ENCODE measurements at regions not wholly inside any gene's neighbourhood (a gene's known extent, or its start where the extent isn't known, plus 50 kb on each side); places are given as distances from the start of the nearest gene placed in this dataset.

GRCh38 chr6:170160031-170160627, 130.7 kb downstream of the DLL1 start:
- TF ChIP-seq, protein P1, sequence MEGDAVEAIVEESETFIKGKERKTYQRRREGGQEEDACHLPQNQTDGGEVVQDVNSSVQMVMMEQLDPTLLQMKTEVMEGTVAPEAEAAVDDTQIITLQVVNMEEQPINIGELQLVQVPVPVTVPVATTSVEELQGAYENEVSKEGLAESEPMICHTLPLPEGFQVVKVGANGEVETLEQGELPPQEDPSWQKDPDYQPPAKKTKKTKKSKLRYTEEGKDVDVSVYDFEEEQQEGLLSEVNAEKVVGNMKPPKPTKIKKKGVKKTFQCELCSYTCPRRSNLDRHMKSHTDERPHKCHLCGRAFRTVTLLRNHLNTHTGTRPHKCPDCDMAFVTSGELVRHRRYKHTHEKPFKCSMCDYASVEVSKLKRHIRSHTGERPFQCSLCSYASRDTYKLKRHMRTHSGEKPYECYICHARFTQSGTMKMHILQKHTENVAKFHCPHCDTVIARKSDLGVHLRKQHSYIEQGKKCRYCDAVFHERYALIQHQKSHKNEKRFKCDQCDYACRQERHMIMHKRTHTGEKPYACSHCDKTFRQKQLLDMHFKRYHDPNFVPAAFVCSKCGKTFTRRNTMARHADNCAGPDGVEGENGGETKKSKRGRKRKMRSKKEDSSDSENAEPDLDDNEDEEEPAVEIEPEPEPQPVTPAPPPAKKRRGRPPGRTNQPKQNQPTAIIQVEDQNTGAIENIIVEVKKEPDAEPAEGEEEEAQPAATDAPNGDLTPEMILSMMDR (IDR thresholded peaks at IDR 0.05; ENCODE audit: insufficient read depth, low read depth, low read length, missing control alignments): no peak
- no peak for DNase-seq (ENCODE audit: low read depth)
- no peak overlapping the region for H3K4me3 ChIP-seq (ENCODE audit: low read length)

GRCh38 chr6:170159022-170159965, 131.6 kb downstream of the DLL1 start:
- no peak overlapping the region for H3K4me3 ChIP-seq (ENCODE audit: low read length)
- TF ChIP-seq, protein P1 (IDR thresholded peaks at IDR 0.05; ENCODE audit: insufficient read depth, low read depth, low read length, missing control alignments): no peak
- no peak for DNase-seq (ENCODE audit: low read depth)

DNA sequence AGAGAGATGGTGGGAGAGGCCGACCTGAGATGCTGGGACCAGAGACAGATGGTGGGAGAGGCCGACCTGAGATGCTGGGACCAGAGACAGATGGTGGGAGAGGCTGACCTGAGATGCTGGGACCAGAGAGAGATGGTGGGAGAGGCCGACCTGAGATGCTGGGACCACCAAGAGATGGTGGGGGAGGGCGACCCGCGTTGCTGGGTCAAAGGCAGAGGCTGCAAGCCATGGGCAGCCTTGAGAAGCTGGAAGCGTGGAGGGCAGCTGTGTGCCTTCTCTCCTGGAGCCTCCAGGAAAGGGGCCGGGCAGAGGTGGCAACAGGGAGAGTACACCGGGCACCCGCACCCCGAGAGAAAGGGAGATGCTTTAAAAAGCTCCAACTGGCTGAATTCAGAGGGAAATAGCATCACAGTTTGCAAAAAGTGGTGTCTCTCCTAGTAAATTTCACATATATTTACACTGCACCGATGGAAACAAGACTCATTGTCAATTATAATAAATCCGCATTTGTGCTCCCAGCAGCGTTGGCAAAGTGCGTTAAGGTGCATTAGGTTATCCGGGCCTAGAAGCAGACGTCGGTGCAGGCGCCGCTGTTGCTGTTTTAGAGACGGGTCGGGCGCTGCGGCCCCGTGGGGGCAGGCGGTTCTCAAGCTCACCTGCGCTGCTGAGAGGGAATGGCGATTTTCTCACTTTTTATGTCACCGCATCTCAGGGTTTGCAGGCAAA, 132.4 kb downstream of the DLL1 start:
- no peak overlapping the region for H3K4me3 ChIP-seq (ENCODE audit: low read length)
- TF ChIP-seq, protein P1 (IDR thresholded peaks at IDR 0.05; ENCODE audit: insufficient read depth, low read depth, low read length, missing control alignments): no peak
- DNase-seq (ENCODE audit: low read depth): no peak

- no peak overlapping the region for H3K4me3 ChIP-seq (ENCODE audit: low read length)
- TF ChIP-seq, protein P1 (IDR thresholded peaks at IDR 0.05; ENCODE audit: insufficient read depth, low read depth, low read length, missing control alignments): no peak
- no peak for DNase-seq (ENCODE audit: low read depth)
Measured at GRCh38 chr6:170157567-170158218, 133.2 kb downstream of the DLL1 start.

GRCh38 chr6:170156448-170157375, 134.2 kb downstream of the DLL1 start:
- no peak for DNase-seq (ENCODE audit: low read depth)

More at GRCh38 chr6:170156448-170157375, 134.2 kb downstream of the DLL1 start:
- TF ChIP-seq, protein P1 (IDR thresholded peaks at IDR 0.05; ENCODE audit: insufficient read depth, low read depth, low read length, missing control alignments): no peak
- no peak overlapping the region for H3K4me3 ChIP-seq (ENCODE audit: low read length)

All from epithelial cell of esophagus (primary cell).